ENCODE measurements at regions not wholly inside any gene's neighbourhood (a gene's known extent, or its start where the extent isn't known, plus 50 kb on each side); places are given as distances from the start of the nearest gene placed in this dataset.

GRCh38 chr4:149161247-149161646, 654.4 kb downstream of the IQCM start:
- TF ChIP-seq POLR2A (IDR thresholded peaks at IDR 0.05; ENCODE audit: low read depth, low read length) (no peak), POLR2AphosphoS5 (IDR thresholded peaks at IDR 0.05; ENCODE audit: low read depth, low read length) (no peak), TAF1 (IDR thresholded peaks at IDR 0.05; ENCODE audit: low read depth, low read length) (no peak), SPI1 (IDR thresholded peaks at IDR 0.05; ENCODE audit: low read depth, low read length) (no peak), POU2F2 (IDR thresholded peaks at IDR 0.05; ENCODE audit: low read depth, low read length) (no peak)
